Smooth muscle cell (in vitro differentiated cells): ENCODE measurements at regions not wholly inside any gene's neighbourhood (a gene's known extent, or its start where the extent isn't known, plus 50 kb on each side); places are given as distances from the start of the nearest gene placed in this dataset.

Experiments
- DNase-seq: peaks from one replicate; lab custom pipeline; 2025; ENCODE audit not compliant: unreplicated experiment; lab: John Stamatoyannopoulos, UW
- H2AFZ ChIP-seq: fragments of 200-600 bp; sonication (generic); 2 replicates; pipeline ENCODE4 v1.6.0; 2016; ENCODE audit warnings: antibody characterized with exemption, low read depth, mild to moderate bottlenecking
- H3F3A ChIP-seq: fragments of 200-600 bp; sonication (generic); 2 replicates; pipeline ENCODE4 v1.6.0; 2017; ENCODE audit warnings: antibody characterized with exemption, low read depth
- H3K27ac ChIP-seq: fragments of 200-600 bp; sonication (generic); 2 replicates; pipeline ENCODE4 v1.5.1; 2016; ENCODE audit warnings: low read depth, mild to moderate bottlenecking
- H3K27me3 ChIP-seq: fragments of 200-600 bp; sonication (generic); 2 replicates; pipeline ENCODE4 v1.6.1; 2016; ENCODE audit warnings: low read depth, mild to moderate bottlenecking
- H3K36me3 ChIP-seq: fragments of 200-600 bp; sonication (generic); 2 replicates; pipeline ENCODE4 v1.5.1; 2016; ENCODE audit warnings: low read depth
- H3K4me1 ChIP-seq: fragments of 200-600 bp; sonication (generic); 2 replicates; pipeline ENCODE4 v1.5.1; 2016; ENCODE audit warnings: low read depth
- H3K4me2 ChIP-seq: fragments of 200-600 bp; sonication (generic); 2 replicates; pipeline ENCODE4 v1.6.0; 2016; ENCODE audit warnings: mild to moderate bottlenecking
- H3K4me3 ChIP-seq: fragments of 200-600 bp; sonication (generic); 2 replicates; pipeline ENCODE4 v1.5.1; 2016; ENCODE audit warnings: mild to moderate bottlenecking
- H3K79me2 ChIP-seq: fragments of 200-600 bp; sonication (generic); 2 replicates; pipeline ENCODE4 v1.6.0; 2016; ENCODE audit warnings: low read depth, mild to moderate bottlenecking
- H3K9ac ChIP-seq: fragments of 200-600 bp; sonication (generic); 2 replicates; pipeline ENCODE4 v1.6.0; 2016; ENCODE audit warnings: low read depth
- H3K9me3 ChIP-seq: fragments of 200-600 bp; sonication (generic); replicated peaks from 2 replicates; pipeline ENCODE4 v1.5.1; 2016; ENCODE audit warnings: low read depth
- H4K20me1 ChIP-seq: fragments of 200-600 bp; sonication (generic); 2 replicates; pipeline ENCODE4 v1.6.0; 2016; ENCODE audit warnings: low read depth
- WGBS: methylation state at CpG from one replicate; pipeline ENCODE4 v1.1.7; 2016; ENCODE audit warnings: low lambda C conversion rate; 5-methylcytosine and 5-hydroxymethylcytosine counted together
- TF ChIP-seq, protein P1 (sequence below): fragments of 200-600 bp; sonication (generic); IDR thresholded peaks from 2 replicates; pipeline ENCODE4 v1.5.1; 2017; ENCODE audit warnings: borderline replicate concordance, mild to moderate bottlenecking, antibody characterized with exemption; ENCODE audit not compliant: insufficient read depth, poor library complexity, severe bottlenecking

DNA sequence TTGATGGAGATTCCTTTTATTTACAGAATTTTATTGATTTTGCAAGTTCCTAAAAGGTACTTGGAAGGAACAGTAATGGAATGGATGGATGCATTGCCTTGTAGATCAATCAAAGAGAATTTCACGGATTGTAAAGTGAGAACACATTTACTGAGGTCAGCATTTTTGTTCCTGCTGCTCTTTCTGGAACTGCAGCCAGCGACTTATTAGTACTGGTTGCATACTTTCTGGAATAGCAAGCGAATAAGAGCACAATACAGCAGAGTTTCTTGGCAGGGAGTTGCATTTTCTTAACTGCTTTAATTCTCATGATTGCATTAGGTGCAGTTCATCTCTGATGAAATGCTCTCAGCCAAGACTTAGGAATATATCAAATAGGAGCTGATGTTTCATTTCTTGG, 106.1 kb upstream of the CHODL start:
- TF ChIP-seq, protein P1, sequence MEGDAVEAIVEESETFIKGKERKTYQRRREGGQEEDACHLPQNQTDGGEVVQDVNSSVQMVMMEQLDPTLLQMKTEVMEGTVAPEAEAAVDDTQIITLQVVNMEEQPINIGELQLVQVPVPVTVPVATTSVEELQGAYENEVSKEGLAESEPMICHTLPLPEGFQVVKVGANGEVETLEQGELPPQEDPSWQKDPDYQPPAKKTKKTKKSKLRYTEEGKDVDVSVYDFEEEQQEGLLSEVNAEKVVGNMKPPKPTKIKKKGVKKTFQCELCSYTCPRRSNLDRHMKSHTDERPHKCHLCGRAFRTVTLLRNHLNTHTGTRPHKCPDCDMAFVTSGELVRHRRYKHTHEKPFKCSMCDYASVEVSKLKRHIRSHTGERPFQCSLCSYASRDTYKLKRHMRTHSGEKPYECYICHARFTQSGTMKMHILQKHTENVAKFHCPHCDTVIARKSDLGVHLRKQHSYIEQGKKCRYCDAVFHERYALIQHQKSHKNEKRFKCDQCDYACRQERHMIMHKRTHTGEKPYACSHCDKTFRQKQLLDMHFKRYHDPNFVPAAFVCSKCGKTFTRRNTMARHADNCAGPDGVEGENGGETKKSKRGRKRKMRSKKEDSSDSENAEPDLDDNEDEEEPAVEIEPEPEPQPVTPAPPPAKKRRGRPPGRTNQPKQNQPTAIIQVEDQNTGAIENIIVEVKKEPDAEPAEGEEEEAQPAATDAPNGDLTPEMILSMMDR: no peak
- Histone ChIP-seq H2AFZ (no peak overlapping the region), H3K79me2 (no peaks in the 10 kb centered on the region), H3K9ac (no peak overlapping the region), H3K27me3 (peaks cover 8% of the 10 kb centered on the region), H3F3A (no peaks in the 10 kb centered on the region), H3K36me3 (no peaks in the 10 kb centered on the region), H3K4me2 (no peak overlapping the region), H3K9me3 (no peaks in the 10 kb centered on the region), H3K4me1 (no peaks in the 10 kb centered on the region), H3K27ac (no peak overlapping the region), H3K4me3 (no peak overlapping the region), H4K20me1 (no peaks in the 10 kb centered on the region)
- no peak for DNase-seq
- 86% methylated on average over 3 of the region's 3 CpGs for WGBS

DNA sequence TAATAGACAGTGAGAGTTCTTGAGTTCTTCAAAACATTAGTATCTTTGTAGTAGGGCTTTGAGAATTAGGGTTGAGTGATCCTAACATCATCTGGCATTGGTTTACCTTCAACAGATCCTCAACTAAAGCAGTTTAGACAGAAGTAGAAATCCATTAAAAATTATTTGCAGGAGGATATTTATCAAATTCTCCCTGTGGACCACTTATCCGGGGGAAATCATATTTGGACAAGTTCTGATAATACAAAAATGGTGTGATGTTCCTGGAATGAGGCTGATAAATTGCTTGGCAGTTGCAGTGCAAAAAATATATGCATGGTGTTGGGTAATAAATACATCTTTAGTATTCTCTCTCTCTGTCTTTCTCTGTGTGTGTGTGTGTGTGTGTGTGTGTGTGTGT, 115.1 kb upstream of the CHODL start:
- Histone ChIP-seq H4K20me1 (no peaks in the 10 kb centered on the region), H3F3A (no peaks in the 10 kb centered on the region), H2AFZ (no peak overlapping the region), H3K9me3 (no peaks in the 10 kb centered on the region), H3K79me2 (no peaks in the 10 kb centered on the region), H3K27me3 (peaks cover 5% of the 10 kb centered on the region), H3K4me1 (no peaks in the 10 kb centered on the region), H3K4me3 (no peak overlapping the region), H3K9ac (no peak overlapping the region), H3K4me2 (no peak overlapping the region), H3K27ac (no peak overlapping the region), H3K36me3 (no peaks in the 10 kb centered on the region)
- TF ChIP-seq, protein P1: no peak
- DNase-seq: no peak
- WGBS: 86% methylated on average over 1 of the region's 1 CpG

DNA sequence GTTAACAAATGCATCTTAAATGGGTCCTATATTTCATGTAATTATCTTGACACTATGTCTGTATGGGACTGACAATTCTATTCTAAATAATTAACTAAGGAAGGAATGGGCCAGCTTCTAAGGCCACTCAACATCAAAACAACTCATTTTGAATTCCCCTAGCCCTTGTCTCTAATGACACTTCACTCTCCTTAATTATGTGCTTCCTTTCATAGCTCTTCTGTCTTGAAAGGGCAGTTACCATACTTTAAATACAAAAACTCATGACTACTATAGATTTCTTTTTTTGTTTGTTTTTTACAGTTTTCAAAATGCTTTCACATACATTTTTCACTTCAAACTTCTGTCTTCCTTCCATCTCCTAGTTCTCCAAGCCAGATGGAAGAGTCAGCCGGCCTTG, 126.1 kb upstream of the CHODL start:
- WGBS: 82% methylated on average over 1 of the region's 1 CpG
- no peaks in the 10 kb centered on the region for H3K9me3 ChIP-seq

DNA sequence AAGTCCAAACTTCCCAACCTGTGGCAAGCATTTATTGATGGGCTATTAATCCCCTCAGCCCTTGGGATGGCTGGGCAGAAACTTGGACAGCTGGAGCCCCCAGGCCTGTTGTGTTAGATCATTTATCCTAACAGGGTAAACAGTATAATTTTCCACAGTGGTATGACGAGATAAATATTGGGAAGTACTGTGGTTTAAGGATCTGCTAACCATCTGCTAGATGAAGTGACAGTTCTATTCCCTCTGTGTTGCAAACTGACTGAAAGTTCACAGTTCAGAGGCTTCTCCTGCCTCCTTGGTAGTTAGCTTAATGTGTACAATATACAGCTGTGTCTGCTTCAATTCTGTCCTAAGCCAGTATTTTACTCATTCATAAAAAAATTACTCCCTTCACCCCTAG, 127.5 kb upstream of the CHODL start:
- Histone ChIP-seq H3K27me3 (no peaks in the 10 kb centered on the region), H3K79me2 (no peaks in the 10 kb centered on the region), H3K27ac (no peak overlapping the region), H3K4me3 (no peak overlapping the region), H4K20me1 (no peaks in the 10 kb centered on the region), H3K4me1 (no peaks in the 10 kb centered on the region), H3F3A (no peaks in the 10 kb centered on the region), H3K9ac (no peak overlapping the region), H3K9me3 (no peaks in the 10 kb centered on the region), H3K4me2 (no peak overlapping the region), H3K36me3 (no peaks in the 10 kb centered on the region), H2AFZ (no peak overlapping the region)
- TF ChIP-seq, protein P1: no peak
- no peak for DNase-seq
- 39% methylated on average over 1 of the region's 1 CpG for WGBS

More for the DNA sequence above, 126.1 kb upstream of the CHODL start:
- no peaks in the 10 kb centered on the region for H4K20me1 ChIP-seq
- TF ChIP-seq, protein P1: no peak
- DNase-seq: no peak
- no peaks in the 10 kb centered on the region for H3K36me3 ChIP-seq
- H3K4me3 ChIP-seq: no peak overlapping the region
- no peaks in the 10 kb centered on the region for H3F3A ChIP-seq
- no peak overlapping the region for H3K4me2 ChIP-seq
- H3K27ac ChIP-seq: no peak overlapping the region
- H2AFZ ChIP-seq: no peak overlapping the region
- no peaks in the 10 kb centered on the region for H3K79me2 ChIP-seq
- H3K4me1 ChIP-seq: no peaks in the 10 kb centered on the region
- H3K27me3 ChIP-seq: no peaks in the 10 kb centered on the region
- H3K9ac ChIP-seq: no peak overlapping the region
